ENCODE measurements at regions not wholly inside any gene's neighbourhood (a gene's known extent, or its start where the extent isn't known, plus 50 kb on each side); places are given as distances from the start of the nearest gene placed in this dataset.

- TF ChIP-seq POLR2AphosphoS5 (IDR thresholded peaks at IDR 0.05), result no peak
- TF ChIP-seq CTCF (IDR thresholded peaks at IDR 0.05), result no peak
- no peak for TF ChIP-seq POLR2A (IDR thresholded peaks at IDR 0.05)
Measured at GRCh38 chrX:34576864-34577263, 80.2 kb downstream of the TMEM47 start.
